GM21619 (cell line): ENCODE measurements at regions not wholly inside any gene's neighbourhood (a gene's known extent, or its start where the extent isn't known, plus 50 kb on each side); places are given as distances from the start of the nearest gene placed in this dataset.
"Not testable (repeated sequence)": the region's sequence is repeated elsewhere in the genome, so short reads cannot be mapped to it uniquely, and the experiment has no call there.

Experiments used
- ATAC-seq: cut with Tn5 transposase; IDR thresholded peaks from one replicate; pipeline ENCODE4 v1.9.1; 2021; ENCODE audit not compliant: unreplicated experiment

DNA sequence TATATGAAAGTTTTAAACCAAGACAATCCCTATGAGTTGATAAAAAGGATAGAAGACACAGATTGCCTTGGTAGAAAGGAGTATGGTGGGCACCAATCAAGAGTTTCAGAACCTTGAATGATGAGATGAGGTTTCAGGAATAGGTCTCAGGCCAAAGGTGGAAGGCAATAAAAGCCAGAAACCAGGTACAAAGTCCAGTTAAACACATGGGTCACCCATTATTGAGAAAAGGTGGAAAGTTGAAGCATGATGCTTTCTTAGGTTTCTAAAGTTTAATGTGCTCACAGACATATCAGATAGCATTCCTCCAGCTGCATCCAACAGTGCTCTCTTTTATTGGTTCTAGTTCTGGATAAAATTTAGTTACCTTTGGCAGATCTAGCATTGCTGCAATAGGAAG lies 950.8 kb upstream of the SOX9 start:
- no peak for ATAC-seq

DNA sequence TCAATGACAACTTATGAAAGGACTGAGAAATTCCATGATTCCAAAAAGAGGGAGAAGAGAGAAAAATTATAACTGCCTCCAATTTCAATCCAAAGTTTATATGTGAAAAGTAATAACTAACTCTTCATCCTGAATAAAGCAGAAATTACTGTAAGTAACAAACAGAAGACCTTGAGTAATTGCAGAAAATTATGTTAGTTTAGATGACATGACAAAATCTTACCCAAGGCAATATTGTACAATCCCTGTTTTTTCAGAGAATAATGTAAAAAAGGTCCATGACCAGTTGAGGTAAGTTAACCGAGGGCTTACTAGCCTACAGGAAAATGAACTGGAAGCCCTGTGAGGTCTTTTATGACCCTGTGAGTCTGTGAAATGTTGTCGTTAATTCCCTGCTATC lies 949.5 kb upstream of the SOX9 start:
- no peak for ATAC-seq

DNA sequence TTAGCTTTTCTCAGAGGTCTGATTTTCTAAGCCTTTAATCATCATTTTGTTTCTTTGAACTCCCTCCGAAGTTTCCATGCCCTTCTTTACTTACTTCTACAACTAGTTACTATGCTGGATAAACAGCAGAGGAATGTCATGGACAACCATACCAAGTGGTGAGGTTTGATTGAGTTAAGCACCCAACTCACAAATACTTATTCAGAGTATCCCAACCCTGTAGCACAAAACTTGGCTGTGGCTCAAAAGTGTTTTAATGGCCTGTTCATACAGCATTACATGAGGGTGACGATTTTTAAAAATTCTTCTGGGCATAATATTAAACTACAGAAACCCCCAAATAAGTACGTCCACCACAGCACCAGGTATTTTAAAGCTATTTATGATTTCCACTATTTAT lies 946.8 kb upstream of the SOX9 start:
- ATAC-seq: no peak

DNA sequence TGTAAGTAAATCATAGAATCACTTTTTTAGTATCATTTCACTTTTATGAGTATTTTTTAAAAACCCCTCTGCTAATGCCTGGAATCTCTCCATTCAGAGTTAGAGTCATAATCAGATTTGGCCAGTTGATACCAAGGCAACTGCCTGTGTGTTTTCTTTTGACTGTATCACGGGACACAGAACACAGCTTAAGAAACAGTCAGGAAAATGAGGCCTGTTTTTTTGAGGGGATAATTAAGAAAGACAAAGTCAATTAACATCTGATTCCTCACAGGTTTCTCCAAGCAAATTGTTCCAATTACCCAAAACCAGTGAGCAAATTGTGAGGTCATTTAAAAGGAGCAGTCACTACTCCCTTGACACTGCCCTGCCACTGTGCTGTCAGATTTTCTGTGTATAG lies 944.5 kb upstream of the SOX9 start:
- no peak for ATAC-seq

DNA sequence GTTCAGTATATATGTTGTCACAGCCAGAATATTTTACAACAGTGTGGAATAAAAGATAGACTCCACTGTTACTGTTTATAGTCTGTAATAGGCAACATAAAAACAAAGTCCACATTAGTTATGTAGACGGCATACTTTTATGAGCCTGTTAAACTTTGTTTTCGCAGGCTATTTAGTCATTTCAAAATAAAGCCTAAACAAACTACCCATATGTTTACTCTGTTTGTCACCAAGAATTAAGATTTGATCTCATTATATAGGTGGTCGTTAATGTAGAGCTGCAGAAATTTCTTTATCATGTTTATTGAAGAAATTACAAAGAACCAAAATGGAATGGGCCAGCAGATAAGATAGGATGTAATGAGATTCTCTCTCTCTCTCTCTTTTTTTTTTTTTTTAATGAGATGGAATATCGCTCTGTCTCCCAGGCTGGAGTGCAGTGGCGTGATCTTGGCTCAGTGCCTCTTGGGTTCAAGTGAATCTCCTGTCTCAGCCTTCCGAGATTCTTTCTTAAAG lies 943.8 kb upstream of the SOX9 start:
- no peak for ATAC-seq

DNA sequence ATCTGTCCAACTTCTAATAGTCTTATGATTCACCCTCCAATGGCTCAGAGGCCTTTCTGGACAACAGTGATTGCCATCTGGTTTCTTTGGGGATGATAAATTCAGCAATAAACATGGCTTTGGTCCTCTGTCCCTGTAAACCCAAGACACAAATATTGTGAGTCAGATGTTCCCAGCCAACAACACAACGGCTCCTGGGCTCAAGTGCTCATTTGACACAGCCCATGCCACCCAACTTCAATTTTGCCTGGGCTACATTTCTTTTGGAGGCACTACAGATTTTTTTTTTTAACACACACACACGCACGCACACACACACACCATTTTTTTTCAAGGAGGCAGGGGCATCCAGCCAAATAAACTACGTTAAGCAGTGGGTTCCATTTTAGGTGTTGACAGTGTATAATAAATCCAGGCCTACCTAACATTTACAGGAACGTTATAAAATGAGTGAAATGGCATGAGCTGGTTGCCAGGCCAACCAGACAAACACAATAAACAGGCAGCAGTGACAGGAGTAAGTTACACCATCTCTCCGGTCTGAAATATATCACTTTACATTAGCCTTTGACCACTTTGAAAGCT lies 939.9 kb upstream of the SOX9 start:
- no peak for ATAC-seq

DNA sequence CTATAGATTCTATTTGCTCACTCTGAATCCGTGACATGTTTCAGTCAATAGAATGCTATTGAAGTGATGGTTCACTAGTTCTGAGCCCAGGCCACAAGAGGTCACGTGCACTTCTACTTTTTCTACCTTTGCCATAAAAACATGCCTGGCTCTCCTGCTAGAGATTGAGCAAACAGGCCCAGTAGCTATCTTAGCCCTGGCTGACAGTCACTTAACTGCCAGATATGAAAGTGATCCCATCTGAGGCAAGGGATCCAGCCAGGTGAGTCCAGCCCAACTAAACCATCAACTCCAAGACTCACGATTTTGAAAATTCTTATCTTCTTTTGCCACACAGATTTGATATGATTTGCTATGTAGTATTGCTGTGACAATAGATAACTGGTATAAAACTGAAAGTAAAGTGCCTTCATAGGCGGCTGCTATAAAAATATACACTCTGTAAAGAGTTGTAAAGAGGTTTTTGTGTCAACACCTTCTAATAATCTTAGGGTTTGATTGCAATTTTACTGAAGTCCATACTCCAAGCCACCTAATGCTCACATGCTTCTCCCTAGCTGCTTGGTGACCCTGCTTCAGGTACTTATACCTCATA lies 937.7 kb upstream of the SOX9 start:
- no peak for ATAC-seq

DNA sequence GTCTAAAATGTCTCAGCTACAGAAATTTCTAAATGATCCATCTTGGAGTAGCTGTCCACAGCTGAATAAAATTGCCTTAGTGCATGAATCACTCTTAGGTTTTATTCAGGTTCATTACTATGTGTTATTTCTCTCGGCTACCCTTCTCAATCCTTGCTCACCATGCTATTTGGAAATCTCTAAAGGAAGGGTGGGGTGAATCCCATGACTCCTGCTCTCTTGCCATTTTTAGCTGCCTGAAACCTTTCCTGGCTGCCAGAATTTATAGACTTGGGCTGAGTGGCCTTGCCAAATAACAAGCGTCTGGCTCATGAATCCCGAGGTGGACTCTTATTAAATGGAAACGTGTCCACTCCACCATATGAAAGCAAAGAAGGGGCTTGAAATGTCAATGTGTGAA lies 936.1 kb upstream of the SOX9 start:
- ATAC-seq: no peak

DNA sequence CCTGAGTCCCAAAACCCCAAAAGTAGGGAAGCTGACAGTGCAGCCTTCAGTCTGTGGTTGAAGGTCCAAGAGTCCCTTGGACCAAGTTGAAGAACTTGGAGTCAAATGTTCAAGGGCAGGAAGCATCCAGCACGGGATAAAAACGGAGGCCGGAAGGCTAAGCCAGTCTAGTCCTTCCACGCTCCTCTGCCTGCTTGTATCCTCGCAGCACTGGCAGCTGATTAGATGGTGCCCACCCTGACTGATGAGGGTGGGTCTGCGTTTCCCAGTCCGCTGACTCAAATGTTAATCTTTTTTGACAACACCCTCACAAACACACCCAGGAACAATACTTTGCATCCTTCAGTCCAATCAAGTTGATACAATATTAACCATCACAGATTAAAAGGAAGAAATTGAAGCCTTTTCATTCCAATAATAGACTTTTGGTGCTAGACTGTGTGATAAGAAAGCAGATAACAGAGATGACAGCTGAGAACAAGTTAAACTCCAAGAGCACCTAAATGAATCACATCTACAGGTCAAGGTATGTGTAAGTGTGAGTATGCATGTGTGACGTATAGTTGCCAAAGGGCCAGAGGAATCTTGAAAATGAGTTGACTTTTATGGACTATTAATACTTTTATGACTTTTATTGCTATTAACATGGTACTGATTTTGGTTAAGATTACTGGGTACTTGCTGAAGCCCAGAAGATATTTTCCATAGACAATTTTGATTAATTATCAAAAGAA lies 933.5 kb upstream of the SOX9 start:
- no peak for ATAC-seq

DNA sequence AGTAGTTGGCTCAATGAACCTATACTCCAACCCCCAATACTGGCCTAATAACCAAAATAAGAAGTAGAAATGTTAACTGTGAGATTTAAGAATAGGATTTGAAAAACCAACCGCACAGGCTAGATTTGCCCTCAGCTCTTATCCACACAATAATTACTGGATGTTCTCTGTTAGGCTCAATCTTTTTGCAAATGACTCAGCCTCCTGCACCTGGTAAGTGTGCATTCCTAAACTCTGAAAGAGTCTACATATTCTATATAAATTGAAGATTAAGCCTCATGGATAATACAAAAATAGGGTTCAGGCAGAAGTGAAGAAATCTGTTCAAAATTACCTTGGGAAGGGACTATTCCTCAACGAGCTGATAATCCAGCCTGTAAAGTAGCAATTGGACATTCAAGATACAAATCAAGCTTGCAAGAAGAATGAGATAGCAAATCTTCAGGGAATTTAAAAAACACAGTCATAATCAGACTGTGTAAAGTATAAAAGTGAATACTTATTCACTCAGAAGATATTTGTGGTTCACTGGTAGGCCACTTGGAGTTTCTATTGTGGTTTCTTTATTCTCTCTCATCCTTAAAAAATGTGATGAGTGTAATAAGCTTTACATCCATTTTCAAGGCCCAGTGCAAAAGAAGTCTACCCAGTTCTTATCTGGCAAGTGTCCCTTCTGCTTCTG lies 931.9 kb upstream of the SOX9 start:
- no peak for ATAC-seq

DNA sequence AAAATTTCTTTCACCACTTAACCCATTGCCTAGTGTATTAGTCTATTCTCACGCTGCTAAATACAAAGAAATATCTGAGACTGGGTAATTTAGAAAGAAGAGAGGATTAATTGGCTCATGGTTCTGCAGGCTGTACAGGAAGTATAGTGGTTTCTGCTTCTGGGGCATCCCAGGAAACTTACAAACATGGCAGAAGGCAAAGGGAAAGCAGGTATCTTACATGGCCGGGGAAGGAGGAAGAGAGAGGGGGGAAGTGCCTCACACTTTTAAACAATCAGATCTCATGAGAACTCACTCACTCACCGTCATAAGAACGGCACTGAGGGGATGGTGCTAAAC lies 931.4 kb upstream of the SOX9 start:
- ATAC-seq: no peak

DNA sequence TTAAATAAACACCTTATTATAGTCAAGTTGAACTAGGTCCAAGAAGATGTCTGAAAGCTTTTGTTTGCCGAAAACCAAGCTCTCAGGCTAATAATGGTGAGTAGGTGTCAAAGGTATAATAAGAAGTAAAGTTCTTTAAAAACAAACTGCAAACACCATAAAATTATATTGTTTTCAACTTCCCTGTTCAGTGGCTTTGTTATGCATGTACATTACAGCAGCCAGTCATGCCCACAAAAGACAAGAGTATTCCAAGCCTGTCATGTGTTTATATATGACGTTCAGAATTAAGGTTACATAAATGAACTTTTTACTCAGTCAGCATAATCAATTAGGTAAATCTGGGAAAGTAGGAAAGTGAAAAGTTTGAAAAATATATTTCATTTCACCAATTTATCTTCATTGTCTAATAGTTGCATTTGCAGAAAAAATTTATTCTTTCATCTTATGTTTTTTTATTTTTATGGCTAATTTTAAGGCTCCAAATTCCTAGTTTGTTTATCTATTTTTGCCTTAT lies 928.7 kb upstream of the SOX9 start:
- ATAC-seq: no peak

DNA sequence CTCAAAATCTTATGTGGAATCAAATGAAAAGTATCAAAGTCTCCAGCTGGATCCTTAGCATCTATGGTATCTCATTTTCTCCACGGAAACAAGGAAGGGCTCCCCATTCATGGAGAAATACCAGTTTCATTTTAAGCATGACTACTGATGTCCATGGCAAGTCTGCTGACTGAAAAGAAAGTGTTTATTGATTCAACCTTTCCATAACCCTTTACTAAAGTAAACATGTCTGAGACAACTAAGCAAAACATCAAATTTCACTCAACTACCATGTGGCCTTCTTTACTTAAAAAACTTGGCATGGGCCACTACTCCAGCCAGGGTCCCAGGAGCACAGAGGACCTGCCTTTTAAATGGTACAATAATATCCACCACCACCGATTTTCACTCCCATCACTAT lies 928.0 kb upstream of the SOX9 start:
- ATAC-seq: no peak

DNA sequence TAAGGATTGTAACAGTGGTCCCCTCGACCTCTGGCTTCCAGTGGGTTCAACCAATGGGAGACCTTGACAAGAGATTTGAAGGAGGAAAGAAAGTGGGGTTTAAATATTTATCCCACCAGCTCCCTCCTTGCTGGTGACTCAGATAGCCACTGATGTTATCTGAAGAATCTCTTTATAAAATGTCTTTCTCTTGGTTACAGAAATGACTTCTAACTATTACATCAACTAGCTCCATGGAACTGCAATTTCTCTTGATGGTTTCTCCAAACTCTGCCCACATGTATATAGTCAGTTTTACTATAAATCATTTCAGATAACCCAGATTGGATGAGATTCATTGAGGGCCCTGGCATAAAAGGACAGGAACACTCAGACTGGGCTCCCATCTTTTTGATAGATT lies 920.2 kb upstream of the SOX9 start:
- ATAC-seq: no peak

DNA sequence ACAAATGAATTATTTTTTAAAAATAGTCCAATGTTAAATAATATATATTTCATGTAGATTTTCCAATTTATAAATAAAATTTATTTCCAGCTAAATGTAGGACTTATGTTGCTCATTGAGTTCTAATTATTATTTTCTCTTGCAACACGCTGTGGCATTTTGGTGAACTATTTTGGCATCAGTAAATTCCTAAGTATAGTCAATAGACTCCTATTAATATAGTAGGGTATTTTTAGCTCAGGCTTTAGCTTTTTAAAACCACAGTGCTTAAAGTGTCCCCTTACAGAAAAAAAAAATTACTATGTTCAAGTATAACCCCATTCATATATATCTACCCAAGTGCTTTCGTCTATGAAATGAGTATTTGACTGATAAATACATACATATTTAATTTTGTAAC lies 919.2 kb upstream of the SOX9 start:
- no peak for ATAC-seq

DNA sequence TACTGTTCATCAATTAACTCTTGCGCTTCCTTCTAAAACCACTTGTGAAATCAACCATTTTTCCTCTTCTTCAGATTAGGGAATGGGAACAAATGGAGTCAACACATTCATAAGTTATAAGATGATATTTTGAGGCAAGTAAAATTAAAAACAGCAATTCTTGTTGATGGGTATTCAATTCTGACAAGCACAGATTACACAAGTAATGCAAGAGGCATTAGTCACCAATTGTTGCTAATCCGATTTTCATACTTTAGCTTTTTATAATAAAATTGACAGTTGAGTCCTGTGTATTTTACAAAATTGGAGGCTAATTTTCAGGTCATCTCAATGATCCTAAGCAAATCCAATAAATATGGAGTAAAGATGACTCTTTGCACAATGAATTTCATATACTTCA lies 918.4 kb upstream of the SOX9 start:
- ATAC-seq: no peak

DNA sequence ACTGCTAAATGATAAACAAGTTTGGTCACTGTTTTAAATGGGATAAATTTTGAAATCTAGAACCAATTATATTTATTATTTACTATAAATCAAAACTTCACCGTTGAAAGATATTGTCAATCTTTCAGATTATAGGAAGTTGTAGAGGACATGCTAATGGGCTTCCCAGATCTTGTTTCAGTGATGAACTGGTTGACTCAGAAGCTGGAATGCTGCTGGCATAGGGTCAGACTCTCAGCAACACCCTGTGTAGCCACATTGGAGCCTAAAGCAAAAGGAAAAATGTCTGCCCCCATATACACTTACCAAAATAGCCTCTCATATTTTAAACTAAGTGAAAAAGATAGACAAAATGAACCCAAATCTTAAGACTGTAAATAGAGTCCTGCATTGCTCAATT lies 916.9 kb upstream of the SOX9 start:
- no peak for ATAC-seq

DNA sequence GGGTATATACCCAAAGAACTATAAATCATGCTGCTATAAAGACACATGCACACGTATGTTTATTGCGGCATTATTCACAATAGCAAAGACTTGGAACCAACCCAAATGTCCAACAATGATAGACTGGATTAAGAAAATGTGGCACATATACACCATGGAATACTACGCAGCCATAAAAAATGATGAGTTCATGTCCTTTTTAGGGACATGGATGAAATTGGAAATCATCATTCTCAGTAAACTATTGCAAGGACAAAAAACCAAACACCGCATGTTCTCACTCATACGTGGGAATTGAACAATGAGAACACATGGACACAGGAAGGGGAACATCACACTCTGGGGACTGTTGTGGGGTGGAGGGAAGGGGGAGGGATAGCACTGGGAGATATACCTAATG lies 914.9 kb upstream of the SOX9 start:
- ATAC-seq: not testable (repeated sequence)

DNA sequence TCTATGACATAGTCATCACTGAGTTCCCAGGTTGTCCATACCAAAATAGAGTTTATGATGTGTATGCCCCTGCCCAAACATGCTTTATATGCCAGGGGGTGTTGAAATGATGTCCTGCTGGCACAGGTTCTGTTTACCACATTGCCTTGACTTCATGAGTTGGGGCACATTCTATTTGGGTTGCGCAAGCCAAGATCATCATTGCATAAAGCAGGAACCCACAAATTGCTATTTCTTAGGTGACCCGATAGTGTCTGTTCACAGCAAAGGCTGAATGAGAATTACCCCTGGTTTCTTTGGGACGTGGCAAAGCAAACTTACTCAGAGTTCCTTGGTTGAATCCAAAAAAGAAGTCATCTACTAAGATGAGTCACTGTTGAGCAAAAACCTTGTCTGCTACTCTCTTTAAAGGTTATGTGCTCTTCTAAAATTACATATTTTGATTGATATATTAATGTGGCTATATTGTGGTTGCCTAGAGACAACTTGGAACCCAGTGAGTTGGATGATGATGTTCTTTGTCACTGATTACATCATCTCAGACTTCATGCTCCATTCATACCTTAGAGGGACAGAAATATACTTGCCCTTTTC lies 912.6 kb upstream of the SOX9 start:
- no peak for ATAC-seq

DNA sequence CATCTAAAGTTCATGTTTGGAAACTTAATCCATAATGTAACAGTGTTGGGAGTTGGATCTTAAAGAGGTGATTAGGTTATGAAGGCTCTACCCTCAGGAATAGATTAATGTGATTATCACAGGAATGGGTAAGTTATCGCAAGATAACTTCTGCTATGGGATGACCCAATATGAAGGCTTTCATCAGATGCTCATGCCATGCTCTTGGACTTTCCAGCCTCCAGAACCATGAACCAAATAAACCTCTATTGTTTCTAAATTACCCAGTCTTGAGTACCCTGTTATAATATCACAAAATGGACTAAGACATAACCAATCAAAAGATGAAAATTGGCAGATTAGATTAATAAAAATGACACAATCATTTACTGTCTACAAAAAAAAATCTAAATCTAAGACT lies 906.9 kb upstream of the SOX9 start:
- no peak for ATAC-seq

DNA sequence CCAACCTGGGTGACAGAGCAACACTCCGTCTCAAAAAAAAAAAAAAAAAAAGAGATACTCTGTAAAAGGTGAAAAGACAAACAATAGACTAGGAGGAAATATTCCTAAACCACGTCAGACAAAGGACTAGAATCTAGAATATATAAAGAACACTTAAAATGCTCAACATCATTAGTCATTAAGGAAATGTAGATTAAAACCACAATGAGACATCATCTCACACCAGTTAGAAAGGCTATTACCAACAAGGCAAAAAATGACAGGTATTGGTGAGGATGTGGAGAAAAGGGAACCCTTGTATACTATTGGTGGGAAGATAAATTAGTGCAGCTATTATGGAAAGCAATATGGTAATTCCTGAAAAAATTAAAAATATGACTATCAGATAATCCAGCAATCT lies 903.1 kb upstream of the SOX9 start:
- ATAC-seq: no peak
